SK-N-SH (cell line): ENCODE measurements at regions not wholly inside any gene's neighbourhood (a gene's known extent, or its start where the extent isn't known, plus 50 kb on each side); places are given as distances from the start of the nearest gene placed in this dataset.

Experiments used
- CTCF ChIA-PET: fragments of 300-600, 350-600 bp; formaldehyde crosslinking; extraction: SDS; loops from one replicate; lab custom pipeline; 2021; lab: Yijun Ruan, JAX
- POLR2A ChIA-PET: fragments of 350-600 bp; sonication (Branson Sonifier 250); formaldehyde crosslinking; extraction: SDS; loops from one replicate; lab custom pipeline; 2020; ENCODE audit warnings: antibody characterized with exemption, inconsistent platforms; lab: Yijun Ruan, JAX
- DNase-seq: peaks from one replicate; pipeline ENCODE4 v3.0.0; 2012
- H2AFZ ChIP-seq: fragments of 200-600 bp; sonication (generic); 2 replicates; pipeline ENCODE4 v1.8.1; 2016; ENCODE audit warnings: antibody characterized with exemption, mild to moderate bottlenecking, low read depth
- H3F3A ChIP-seq: fragments of 200-600 bp; sonication (generic); replicated peaks from 2 replicates; pipeline ENCODE3; 2016; ENCODE audit warnings: antibody characterized with exemption, mild to moderate bottlenecking; ENCODE audit not compliant: insufficient read depth
- H3K27ac ChIP-seq, 2 experiments: fragments of 200-500 bp in 1 of 2; fragments of 200-600 bp in 1 of 2; sonication (Bioruptor generic) in 1 of 2; sonication (generic), shearing (Covaris generic) in 1 of 2; 2 replicates each; pipeline versions ENCODE4 v1.5.1 to v1.6.1; 2014 to 2016; ENCODE audit warnings: low read depth in 2 of 2, inconsistent platforms in 1 of 2, low read length in 1 of 2, mild to moderate bottlenecking in 1 of 2, mixed read lengths in 1 of 2
- H3K27me3 ChIP-seq: fragments of 200-600 bp; sonication (generic), shearing (Covaris generic); 2 replicates; pipeline ENCODE4 v1.6.1; 2016; ENCODE audit warnings: mixed run types; ENCODE audit not compliant: insufficient read depth
- H3K36me3 ChIP-seq, 2 experiments: fragments of 200-500 bp in 1 of 2; fragments of 200-600 bp in 1 of 2; sonication (Bioruptor generic) in 1 of 2; sonication (generic) in 1 of 2; replicated peaks in 1 of 2; 2 replicates each; pipeline versions ENCODE3 to v1.5.1; 2014 to 2016; ENCODE audit warnings: low read length in 1 of 2, mild to moderate bottlenecking in 1 of 2; ENCODE audit not compliant: insufficient read depth in 2 of 2, control insufficient read depth in 1 of 2
- H3K4me1 ChIP-seq, 2 experiments: fragments of 200-500 bp in 1 of 2; fragments of 200-600 bp in 1 of 2; sonication (Bioruptor generic) in 1 of 2; sonication (generic), shearing (Covaris generic) in 1 of 2; 2 replicates each; pipeline versions ENCODE4 v1.5.1 to v1.6.1; 2014 to 2016; ENCODE audit warnings: low read depth in 1 of 2, low read length in 1 of 2, mixed run types in 1 of 2; ENCODE audit not compliant: insufficient read depth in 2 of 2, control insufficient read depth in 1 of 2
- H3K4me2 ChIP-seq: fragments of 200-600 bp; sonication (generic), shearing (Covaris generic); 2 replicates; pipeline ENCODE4 v1.6.1; 2017; ENCODE audit warnings: mixed run types
- H3K4me3 ChIP-seq, 2 experiments: fragments of 200-500 bp in 1 of 2; fragments of 200-600 bp in 1 of 2; sonication (Bioruptor generic) in 1 of 2; sonication (generic), shearing (Covaris generic) in 1 of 2; 2 replicates each; pipeline versions ENCODE4 v1.5.1 to v1.8.1; 2014 to 2016; ENCODE audit warnings: low read depth in 2 of 2, inconsistent platforms in 1 of 2, low read length in 1 of 2, mild to moderate bottlenecking in 1 of 2, mixed read lengths in 1 of 2, moderate library complexity in 1 of 2
- H3K79me2 ChIP-seq: fragments of 200-600 bp; sonication (generic); 2 replicates; pipeline ENCODE4 v1.8.1; 2017; ENCODE audit warnings: mild to moderate bottlenecking; ENCODE audit not compliant: insufficient read depth
- H3K9ac ChIP-seq: fragments of 200-600 bp; sonication (generic); 2 replicates; pipeline ENCODE4 v1.6.1; 2017; ENCODE audit warnings: mixed run types
- H3K9me2 ChIP-seq: fragments of 200-600 bp; sonication (generic); 2 replicates; pipeline ENCODE4 v1.6.1; 2017; ENCODE audit warnings: mixed run types
- H3K9me3 ChIP-seq: fragments of 200-600 bp; sonication (generic); 2 replicates; pipeline ENCODE4 v1.6.1; 2017; ENCODE audit warnings: mixed run types, mild to moderate bottlenecking, moderate library complexity
- H4K20me1 ChIP-seq: fragments of 200-600 bp; sonication (generic); 2 replicates; pipeline ENCODE4 v1.6.1; 2017; ENCODE audit warnings: mild to moderate bottlenecking, mixed run types; ENCODE audit not compliant: insufficient read depth
- ELF1 ChIP-seq: IDR thresholded peaks from 2 replicates; pipeline ENCODE4 v1.4.0; 2012
- FOSL2 ChIP-seq: IDR thresholded peaks from 2 replicates; pipeline ENCODE4 v1.4.0; 2012; ENCODE audit warnings: low read depth, mild to moderate bottlenecking, moderate library complexity, borderline replicate concordance
- GABPA ChIP-seq: IDR thresholded peaks from 2 replicates; pipeline ENCODE4 v1.4.0; 2012; ENCODE audit warnings: low read depth, mild to moderate bottlenecking
- GATA2 ChIP-seq: sonication (generic); formaldehyde crosslinking; IDR thresholded peaks from 2 replicates; pipeline ENCODE4 v1.5.0; 2020; ENCODE audit warnings: mild to moderate bottlenecking, missing genetic modification reagents
- MXI1 ChIP-seq: IDR thresholded peaks from 2 replicates; pipeline ENCODE4 v1.6.1; 2012; ENCODE audit warnings: mild to moderate bottlenecking, low read depth, low read length, improper control_type of control experiment
- RFX5 ChIP-seq: IDR thresholded peaks from 2 replicates; pipeline ENCODE4 v1.6.1; 2012; ENCODE audit warnings: mild to moderate bottlenecking, improper control_type of control experiment, low read length
- RXRA ChIP-seq: IDR thresholded peaks from 2 replicates; pipeline ENCODE4 v1.4.0; 2012; ENCODE audit warnings: low read depth, mild to moderate bottlenecking, borderline replicate concordance
- SMC3 ChIP-seq: IDR thresholded peaks from 2 replicates; pipeline ENCODE4 v1.6.1; 2012; ENCODE audit warnings: low read depth, low read length, improper control_type of control experiment
- TAF1 ChIP-seq: IDR thresholded peaks from 2 replicates; pipeline ENCODE4 v1.6.1; 2012; ENCODE audit warnings: low read depth, mild to moderate bottlenecking, low read length, moderate library complexity, borderline replicate concordance
- TCF12 ChIP-seq: IDR thresholded peaks from 2 replicates; pipeline ENCODE4 v1.4.0; 2012
- WGBS: methylation state at CpG from one replicate; pipeline ENCODE4 v1.1.6; 2017; ENCODE audit warnings: low lambda C conversion rate; 5-methylcytosine and 5-hydroxymethylcytosine counted together
- TF ChIP-seq, protein P1 (sequence below): fragments of 150-350 bp; IDR thresholded peaks from 2 replicates; pipeline ENCODE4 v1.6.1; 2016; ENCODE audit warnings: mild to moderate bottlenecking, low read depth, low read length
- TF ChIP-seq, protein P2 (sequence below): fragments of 200-600 bp; sonication (generic); IDR thresholded peaks from 2 replicates; pipeline ENCODE4 v1.6.1; 2017; ENCODE audit warnings: antibody characterized with exemption, mild to moderate bottlenecking, moderate library complexity
- TF ChIP-seq, protein P3 (sequence below): fragments of 150-350 bp; IDR thresholded peaks from 2 replicates; pipeline ENCODE4 v1.6.1; 2017; ENCODE audit warnings: antibody characterized with exemption, low read length, low read depth, borderline replicate concordance
- TF ChIP-seq, protein P4 (sequence below): IDR thresholded peaks from 2 replicates; pipeline ENCODE4; 2012
- TF ChIP-seq, protein P5 (sequence below): IDR thresholded peaks from 2 replicates; pipeline ENCODE4 v1.4.0; 2012; ENCODE audit warnings: low read depth

DNA sequence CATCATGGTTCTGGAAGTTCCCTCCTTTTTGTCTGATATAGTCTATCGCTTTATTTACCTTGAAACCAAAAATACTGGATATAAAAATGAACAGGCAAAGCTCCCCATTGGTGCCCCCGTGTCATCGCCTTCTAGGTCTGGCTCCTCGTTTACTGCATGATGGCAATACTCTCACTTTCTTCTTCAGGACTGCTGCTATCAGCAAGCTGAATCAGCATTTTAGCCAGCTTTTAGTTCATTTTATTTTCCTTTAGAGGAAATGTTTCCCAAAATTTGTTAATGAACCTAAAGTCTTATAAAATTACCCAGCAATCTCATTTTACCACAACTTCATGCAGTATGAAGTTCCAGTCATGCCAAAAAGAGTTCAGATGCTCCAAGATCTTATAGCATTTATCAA, 80.5 kb downstream of the ZIC3 start:
- Histone ChIP-seq H3K9ac (no peak overlapping the region), H3K4me2 (no peak overlapping the region), H3K9me3 (no peaks in the 10 kb centered on the region), H2AFZ (no peak overlapping the region), H3K27ac (no peak overlapping the region), H3F3A (no peaks in the 10 kb centered on the region), H3K27me3 (no peaks in the 10 kb centered on the region), H3K79me2 (no peaks in the 10 kb centered on the region), H3K36me3 (no peaks in the 10 kb centered on the region), H4K20me1 (no peaks in the 10 kb centered on the region), H3K4me3 (no peak overlapping the region), H3K4me1 (no peaks in the 10 kb centered on the region), H3K9me2 (no peaks in the 10 kb centered on the region)
- CTCF ChIA-PET: no interaction called here
- DNase-seq: no peak
- POLR2A ChIA-PET: no interaction called here
- 1% methylated on average over 4 of the region's 4 CpGs for WGBS
- TF ChIP-seq GATA2 (CRISPR knock-in tag) (no peak), MXI1 (no peak), RXRA (no peak), RFX5 (no peak), TAF1 (no peak), ELF1 (no peak), FOSL2 (no peak), TCF12 (no peak), SMC3 (no peak), GABPA (no peak)
- TF ChIP-seq, protein P1, sequence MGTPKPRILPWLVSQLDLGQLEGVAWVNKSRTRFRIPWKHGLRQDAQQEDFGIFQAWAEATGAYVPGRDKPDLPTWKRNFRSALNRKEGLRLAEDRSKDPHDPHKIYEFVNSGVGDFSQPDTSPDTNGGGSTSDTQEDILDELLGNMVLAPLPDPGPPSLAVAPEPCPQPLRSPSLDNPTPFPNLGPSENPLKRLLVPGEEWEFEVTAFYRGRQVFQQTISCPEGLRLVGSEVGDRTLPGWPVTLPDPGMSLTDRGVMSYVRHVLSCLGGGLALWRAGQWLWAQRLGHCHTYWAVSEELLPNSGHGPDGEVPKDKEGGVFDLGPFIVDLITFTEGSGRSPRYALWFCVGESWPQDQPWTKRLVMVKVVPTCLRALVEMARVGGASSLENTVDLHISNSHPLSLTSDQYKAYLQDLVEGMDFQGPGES: no peak
- TF ChIP-seq, protein P2, sequence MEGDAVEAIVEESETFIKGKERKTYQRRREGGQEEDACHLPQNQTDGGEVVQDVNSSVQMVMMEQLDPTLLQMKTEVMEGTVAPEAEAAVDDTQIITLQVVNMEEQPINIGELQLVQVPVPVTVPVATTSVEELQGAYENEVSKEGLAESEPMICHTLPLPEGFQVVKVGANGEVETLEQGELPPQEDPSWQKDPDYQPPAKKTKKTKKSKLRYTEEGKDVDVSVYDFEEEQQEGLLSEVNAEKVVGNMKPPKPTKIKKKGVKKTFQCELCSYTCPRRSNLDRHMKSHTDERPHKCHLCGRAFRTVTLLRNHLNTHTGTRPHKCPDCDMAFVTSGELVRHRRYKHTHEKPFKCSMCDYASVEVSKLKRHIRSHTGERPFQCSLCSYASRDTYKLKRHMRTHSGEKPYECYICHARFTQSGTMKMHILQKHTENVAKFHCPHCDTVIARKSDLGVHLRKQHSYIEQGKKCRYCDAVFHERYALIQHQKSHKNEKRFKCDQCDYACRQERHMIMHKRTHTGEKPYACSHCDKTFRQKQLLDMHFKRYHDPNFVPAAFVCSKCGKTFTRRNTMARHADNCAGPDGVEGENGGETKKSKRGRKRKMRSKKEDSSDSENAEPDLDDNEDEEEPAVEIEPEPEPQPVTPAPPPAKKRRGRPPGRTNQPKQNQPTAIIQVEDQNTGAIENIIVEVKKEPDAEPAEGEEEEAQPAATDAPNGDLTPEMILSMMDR: no peak
- TF ChIP-seq, protein P3, sequence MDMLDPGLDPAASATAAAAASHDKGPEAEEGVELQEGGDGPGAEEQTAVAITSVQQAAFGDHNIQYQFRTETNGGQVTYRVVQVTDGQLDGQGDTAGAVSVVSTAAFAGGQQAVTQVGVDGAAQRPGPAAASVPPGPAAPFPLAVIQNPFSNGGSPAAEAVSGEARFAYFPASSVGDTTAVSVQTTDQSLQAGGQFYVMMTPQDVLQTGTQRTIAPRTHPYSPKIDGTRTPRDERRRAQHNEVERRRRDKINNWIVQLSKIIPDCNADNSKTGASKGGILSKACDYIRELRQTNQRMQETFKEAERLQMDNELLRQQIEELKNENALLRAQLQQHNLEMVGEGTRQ: no peak
- TF ChIP-seq, protein P4, sequence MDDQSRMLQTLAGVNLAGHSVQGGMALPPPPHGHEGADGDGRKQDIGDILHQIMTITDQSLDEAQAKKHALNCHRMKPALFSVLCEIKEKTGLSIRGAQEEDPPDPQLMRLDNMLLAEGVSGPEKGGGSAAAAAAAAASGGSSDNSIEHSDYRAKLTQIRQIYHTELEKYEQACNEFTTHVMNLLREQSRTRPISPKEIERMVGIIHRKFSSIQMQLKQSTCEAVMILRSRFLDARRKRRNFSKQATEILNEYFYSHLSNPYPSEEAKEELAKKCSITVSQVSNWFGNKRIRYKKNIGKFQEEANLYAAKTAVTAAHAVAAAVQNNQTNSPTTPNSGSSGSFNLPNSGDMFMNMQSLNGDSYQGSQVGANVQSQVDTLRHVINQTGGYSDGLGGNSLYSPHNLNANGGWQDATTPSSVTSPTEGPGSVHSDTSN: no peak
- TF ChIP-seq, protein P5, sequence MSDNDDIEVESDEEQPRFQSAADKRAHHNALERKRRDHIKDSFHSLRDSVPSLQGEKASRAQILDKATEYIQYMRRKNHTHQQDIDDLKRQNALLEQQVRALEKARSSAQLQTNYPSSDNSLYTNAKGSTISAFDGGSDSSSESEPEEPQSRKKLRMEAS: no peak
